ENCODE measurements at regions not wholly inside any gene's neighbourhood (a gene's known extent, or its start where the extent isn't known, plus 50 kb on each side); places are given as distances from the start of the nearest gene placed in this dataset.

GRCh38 chr4:125365731-125366130 lies 51.0 kb downstream of the FAT4 start:
- no peak overlapping the region for H3K27ac ChIP-seq (ENCODE audit: low read depth in 1 of 2, low read length in 1 of 2)
- no peaks in the 10 kb centered on the region for H3K27me3 ChIP-seq (ENCODE audit: control insufficient read depth in 3 of 3, insufficient read depth in 3 of 3, low read length in 2 of 3)
- ATAC-seq (ENCODE audit: insufficient read depth, low FRiP score) (no peak), DNase-seq (no peak)
- peaks cover 0 to 13% (median 3%) of the 10 kb centered on the region in 4 donors for H3K36me3 ChIP-seq (ENCODE audit: control insufficient read depth in 4 of 4, insufficient read depth in 4 of 4, low read length in 4 of 4)
- TF ChIP-seq CTCF (IDR thresholded peaks at IDR 0.05; ENCODE audit: control extremely low read depth, extremely low read depth), result no peak
- peaks cover 0 to 2% (median 0%) of the 10 kb centered on the region in 4 donors for H3K9me3 ChIP-seq (ENCODE audit: control insufficient read depth in 4 of 4, insufficient read depth in 3 of 4, low read length in 3 of 4)
- H3K4me1 ChIP-seq (ENCODE audit: control insufficient read depth in 5 of 5, insufficient read depth in 5 of 5, low read length in 5 of 5), result peaks cover 0 to 16% (median 0%) of the 10 kb centered on the region in 5 donors
- no peak overlapping the region for H3K9ac ChIP-seq (ENCODE audit: insufficient read depth in 1 of 2, low read length in 2 of 2)
- no peak overlapping the region for H3K4me3 ChIP-seq
- 93 to 94% methylated on average over 11 of the region's 11 CpGs for WGBS, 2 donors

GRCh38 chr4:125368146-125368545 lies 53.4 kb downstream of the FAT4 start:
- Histone ChIP-seq H3K9ac (ENCODE audit: insufficient read depth in 1 of 2, low read length in 2 of 2) (no peak overlapping the region), H3K4me1 (ENCODE audit: control insufficient read depth in 5 of 5, insufficient read depth in 5 of 5, low read length in 5 of 5) (peaks cover 0 to 16% (median 0%) of the 10 kb centered on the region in 5 donors), H3K27me3 (ENCODE audit: control insufficient read depth in 3 of 3, insufficient read depth in 3 of 3, low read length in 2 of 3) (no peaks in the 10 kb centered on the region), H3K9me3 (ENCODE audit: control insufficient read depth in 4 of 4, insufficient read depth in 3 of 4, low read length in 3 of 4) (peaks cover 0 to 2% (median 0%) of the 10 kb centered on the region in 4 donors), H3K36me3 (ENCODE audit: control insufficient read depth in 4 of 4, insufficient read depth in 4 of 4, low read length in 4 of 4) (peaks cover 0 to 13% (median 4%) of the 10 kb centered on the region in 4 donors), H3K27ac (ENCODE audit: low read depth in 1 of 2, low read length in 1 of 2) (no peak overlapping the region), H3K4me3 (no peak overlapping the region)
- ATAC-seq (ENCODE audit: insufficient read depth, low FRiP score), result no peak
- TF ChIP-seq CTCF (IDR thresholded peaks at IDR 0.05; ENCODE audit: control extremely low read depth, extremely low read depth), result no peak
- DNase-seq, result peak in 2 of 3 donors; percentile 89 to 90

- Histone ChIP-seq H3K27ac (ENCODE audit: low read depth in 1 of 2, low read length in 1 of 2) (no peak overlapping the region), H3K9ac (ENCODE audit: insufficient read depth in 1 of 2, low read length in 2 of 2) (peak overlapping the region in 1 of 2 donors; percentile 85)
Observed at GRCh38 chr4:125368671-125369081, 53.9 kb downstream of the FAT4 start.

More at GRCh38 chr4:125368671-125369081, 53.9 kb downstream of the FAT4 start:
- peaks cover 0 to 2% (median 0%) of the 10 kb centered on the region in 4 donors for H3K9me3 ChIP-seq (ENCODE audit: control insufficient read depth in 4 of 4, insufficient read depth in 3 of 4, low read length in 3 of 4)
- no peak overlapping the region for H3K4me3 ChIP-seq
- DNase-seq, result peak; percentile 39 to 91 (median 89)
- TF ChIP-seq CTCF (IDR thresholded peaks at IDR 0.05; ENCODE audit: control extremely low read depth, extremely low read depth), result no peak
- ATAC-seq (ENCODE audit: insufficient read depth, low FRiP score), result no peak
- 42 to 63% methylated on average over 3 of the region's 3 CpGs for WGBS, 2 donors
- H3K27me3 ChIP-seq (ENCODE audit: control insufficient read depth in 3 of 3, insufficient read depth in 3 of 3, low read length in 2 of 3), result no peaks in the 10 kb centered on the region
- H3K4me1 ChIP-seq (ENCODE audit: control insufficient read depth in 5 of 5, insufficient read depth in 5 of 5, low read length in 5 of 5), result peaks cover 0 to 16% (median 0%) of the 10 kb centered on the region in 5 donors
- H3K36me3 ChIP-seq (ENCODE audit: control insufficient read depth in 4 of 4, insufficient read depth in 4 of 4, low read length in 4 of 4), result peaks cover 0 to 13% (median 4%) of the 10 kb centered on the region in 4 donors

Measured in lung (tissue), 11 donors.